HCT116 (cell line): ENCODE measurements at regions not wholly inside any gene's neighbourhood (a gene's known extent, or its start where the extent isn't known, plus 50 kb on each side); places are given as distances from the start of the nearest gene placed in this dataset.

Experiments used
- ATAC-seq: fragments of 200-7000 bp; cut with Tn5 transposase; 2 replicates; pipeline ENCODE4 v1.9.1; 2020; ENCODE audit warnings: mild to moderate bottlenecking, moderate library complexity
- BruUV-seq: library from RNA; stranded (reverse); fragments of 400-500 nt; replicated peaks from 2 replicates; lab custom pipeline; 2021; lab: Mats Ljungman, UMichigan
- CTCF ChIA-PET: fragments of 300-600 bp; sonication (Branson Sonifier 250); formaldehyde crosslinking; loops from one replicate; lab custom pipeline; 2021; ENCODE audit warnings: antibody characterized with exemption; lab: Charles Lee
- POLR2A ChIA-PET: fragments of 300-600, 350-600 bp; sonication (Branson Sonifier 250); formaldehyde crosslinking; loops from one replicate; lab custom pipeline; 2021; ENCODE audit warnings: antibody characterized with exemption; lab: Charles Lee
- RAD21 ChIA-PET, 2 experiments: fragments of 300-600 bp; sonication (Branson Sonifier 250); formaldehyde crosslinking; loops; one replicate each; lab custom pipeline; 2023; ENCODE audit warnings: low total read pairs in 2 of 2; ENCODE audit not compliant: uncharacterized antibody in 2 of 2, unreplicated experiment in 2 of 2, low non-redundant PET in 1 of 2; lab: Charles Lee
- DNase-seq: peaks from one replicate; pipeline ENCODE4 v3.0.0-alpha.2; 2010; ENCODE audit warnings: low read depth, low spot score
- H2AFZ ChIP-seq: fragments of 200-600 bp; shearing (Covaris generic), sonication (generic); 2 replicates; pipeline ENCODE4 v1.6.1; 2017; ENCODE audit warnings: low read depth, mixed run types, mixed read lengths, antibody characterized with exemption, low read length; ENCODE audit not compliant: poor library complexity, severe bottlenecking
- H3K27ac ChIP-seq: 2 replicates; pipeline ENCODE4 v1.5.1; 2012; ENCODE audit warnings: low read depth, low read length
- H3K27me3 ChIP-seq: fragments of 200-600 bp; sonication (generic); 2 replicates; pipeline ENCODE4 v1.6.1; 2016; ENCODE audit warnings: mixed run types, low read length, mixed read lengths; ENCODE audit not compliant: insufficient read depth
- H3K36me3 ChIP-seq, 2 experiments: fragments of 200-500 bp in 1 of 2; fragments of 200-600 bp in 1 of 2; sonication (Bioruptor generic) in 1 of 2; sonication (generic) in 1 of 2; 2 replicates each; pipeline versions ENCODE4 v1.5.1 to v1.6.1; 2014 to 2016; ENCODE audit warnings: low read length in 2 of 2, inconsistent platforms in 1 of 2, mixed read lengths in 1 of 2, mixed run types in 1 of 2; ENCODE audit not compliant: insufficient read depth in 2 of 2, control insufficient read depth in 1 of 2
- H3K4me1 ChIP-seq, 2 experiments: fragments of 200-600 bp in 1 of 2; sonication (generic) in 1 of 2; 2 replicates each; pipeline versions ENCODE4 v1.5.1 to v1.6.1; 2012 to 2017; ENCODE audit warnings: low read length in 2 of 2, inconsistent platforms in 1 of 2, mild to moderate bottlenecking in 1 of 2, mixed read lengths in 1 of 2, mixed run types in 1 of 2, moderate library complexity in 1 of 2; ENCODE audit not compliant: insufficient read depth in 2 of 2, control insufficient read depth in 1 of 2
- H3K4me2 ChIP-seq: fragments of 200-600 bp; sonication (generic); 2 replicates; pipeline ENCODE4 v1.6.1; 2017; ENCODE audit warnings: mixed run types, low read length, mixed read lengths
- H3K4me3 ChIP-seq, 2 experiments: fragments of 200-600 bp in 1 of 2; sonication (generic) in 1 of 2; replicated peaks in 1 of 2; 2 replicates each; pipeline ENCODE4 v1.5.1; 2011 to 2016; ENCODE audit warnings: low read length in 2 of 2, control low read depth in 1 of 2, low read depth in 1 of 2, mild to moderate bottlenecking in 1 of 2, mixed read lengths in 1 of 2, mixed run types in 1 of 2
- H3K79me2 ChIP-seq: fragments of 200-600 bp; sonication (generic); 2 replicates; pipeline ENCODE4 v1.6.1; 2017; ENCODE audit warnings: mild to moderate bottlenecking, mixed run types, low read length, moderate library complexity, mixed read lengths; ENCODE audit not compliant: insufficient read depth
- H3K9ac ChIP-seq: fragments of 200-600 bp; sonication (generic); 2 replicates; pipeline ENCODE4 v1.6.1; 2016; ENCODE audit warnings: low read length, mixed read lengths
- H3K9me2 ChIP-seq: fragments of 200-600 bp; sonication (generic), shearing (Covaris generic); 2 replicates; pipeline ENCODE4 v1.6.1; 2017; ENCODE audit warnings: mixed run types, mild to moderate bottlenecking, moderate library complexity; ENCODE audit not compliant: insufficient read depth
- H3K9me3 ChIP-seq, 2 experiments: fragments of 200-500 bp in 1 of 2; fragments of 200-600 bp in 1 of 2; sonication (Bioruptor generic) in 1 of 2; sonication (generic) in 1 of 2; 2 replicates each; pipeline ENCODE4 v1.6.1; 2014 to 2017; ENCODE audit warnings: low read length in 2 of 2, mixed read lengths in 2 of 2, inconsistent platforms in 1 of 2, low read depth in 1 of 2, mild to moderate bottlenecking in 1 of 2, mixed run types in 1 of 2, moderate library complexity in 1 of 2; ENCODE audit not compliant: control insufficient read depth in 1 of 2, insufficient read depth in 1 of 2
- H4K20me1 ChIP-seq: fragments of 200-600 bp; sonication (generic), shearing (Covaris generic); 2 replicates; pipeline ENCODE4 v1.6.1; 2017; ENCODE audit warnings: mixed run types, mild to moderate bottlenecking, moderate library complexity; ENCODE audit not compliant: insufficient read depth
- CBX3 ChIP-seq: IDR thresholded peaks from 2 replicates; pipeline ENCODE4 v1.6.1; 2012; ENCODE audit warnings: low read depth
- CEBPB ChIP-seq: IDR thresholded peaks from 2 replicates; pipeline ENCODE4 v1.6.1; 2012; ENCODE audit warnings: low read depth
- EGR1 ChIP-seq: IDR thresholded peaks from 2 replicates; pipeline ENCODE4 v1.6.1; 2012; ENCODE audit warnings: low read depth
- EZH2 ChIP-seq: fragments of 200-600 bp; sonication (generic); IDR thresholded peaks from 2 replicates; pipeline ENCODE4 v1.6.1; 2017; ENCODE audit warnings: antibody characterized with exemption, mixed run types
- JUND ChIP-seq: IDR thresholded peaks from 2 replicates; pipeline ENCODE4 v1.6.1; 2012
- SP1 ChIP-seq: IDR thresholded peaks from 2 replicates; pipeline ENCODE4 v1.6.1; 2012; ENCODE audit warnings: low read depth
- SRF ChIP-seq: IDR thresholded peaks from 2 replicates; pipeline ENCODE4 v1.6.1; 2012; ENCODE audit warnings: low read depth
- TCF7L2 ChIP-seq: IDR thresholded peaks from 2 replicates; pipeline ENCODE4 v1.7.0; 2011; ENCODE audit warnings: borderline replicate concordance, inconsistent platforms; ENCODE audit not compliant: insufficient read depth, insufficient read length; ENCODE audit errors: extremely low read depth
- YY1 ChIP-seq: IDR thresholded peaks from 2 replicates; pipeline ENCODE4 v1.6.1; 2011; ENCODE audit warnings: low read length, low read depth, moderate library complexity, mild to moderate bottlenecking; ENCODE audit not compliant: insufficient replicate concordance; ENCODE audit errors: extremely low read depth
- ZFX ChIP-seq: fragments of 450-650 bp; IDR thresholded peaks from 2 replicates; pipeline ENCODE4 v1.6.1; 2017
- ZNF274 ChIP-seq: fragments of 200-500 bp; sonication (Bioruptor generic); IDR thresholded peaks from 2 replicates; pipeline ENCODE4 v1.6.1; 2014; ENCODE audit warnings: mild to moderate bottlenecking, low read depth, low read length, inconsistent platforms
- intact Hi-C: fragments of 100-400 bp; cut with micrococcal nuclease; formaldehyde crosslinking; loops from 2 replicates; pipeline ENCODE4 v1.10.0; 2022
- TF ChIP-seq, protein P1 (sequence below): IDR thresholded peaks from 2 replicates; pipeline ENCODE4 v1.6.1; 2012; ENCODE audit warnings: low read depth
- TF ChIP-seq, protein P2 (sequence below): IDR thresholded peaks from 2 replicates; pipeline ENCODE4 v1.6.1; 2012
- TF ChIP-seq, protein P3 (sequence below), 3 experiments: fragments of 200-600 bp in 1 of 3; sonication (generic) in 1 of 3; IDR thresholded peaks in 2 of 3; conservative IDR thresholded peaks in 1 of 3; 2 replicates each; pipeline ENCODE4 v1.5.1; 2012 to 2017; ENCODE audit warnings: low read depth in 2 of 3, low read length in 2 of 3, antibody characterized with exemption in 1 of 3, borderline replicate concordance in 1 of 3, control low read depth in 1 of 3, mild to moderate bottlenecking in 1 of 3, mixed read lengths in 1 of 3, mixed run types in 1 of 3, moderate library complexity in 1 of 3; ENCODE audit not compliant: insufficient read depth in 1 of 3

DNA sequence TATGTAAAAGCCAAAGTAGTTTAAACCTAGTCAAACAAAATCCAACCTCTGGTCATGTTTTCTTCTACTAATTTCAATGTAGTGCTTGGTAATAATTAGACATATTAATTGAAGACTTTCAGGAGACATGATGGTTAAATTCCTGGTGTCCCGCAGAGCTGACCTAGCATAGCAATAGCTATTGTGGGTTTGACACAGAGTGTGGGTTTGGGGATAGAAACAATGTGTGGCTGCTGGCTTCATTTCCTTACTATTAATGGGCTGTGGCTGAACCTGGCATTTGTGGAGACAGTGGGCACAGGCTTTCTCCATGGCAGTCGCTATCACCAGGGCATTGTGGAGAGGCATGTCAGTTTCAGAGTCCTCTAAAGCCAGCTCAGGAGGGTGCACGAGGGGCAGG lies 54.1 kb upstream of the GGTLC1 start (continued):
- TF ChIP-seq, protein P1, sequence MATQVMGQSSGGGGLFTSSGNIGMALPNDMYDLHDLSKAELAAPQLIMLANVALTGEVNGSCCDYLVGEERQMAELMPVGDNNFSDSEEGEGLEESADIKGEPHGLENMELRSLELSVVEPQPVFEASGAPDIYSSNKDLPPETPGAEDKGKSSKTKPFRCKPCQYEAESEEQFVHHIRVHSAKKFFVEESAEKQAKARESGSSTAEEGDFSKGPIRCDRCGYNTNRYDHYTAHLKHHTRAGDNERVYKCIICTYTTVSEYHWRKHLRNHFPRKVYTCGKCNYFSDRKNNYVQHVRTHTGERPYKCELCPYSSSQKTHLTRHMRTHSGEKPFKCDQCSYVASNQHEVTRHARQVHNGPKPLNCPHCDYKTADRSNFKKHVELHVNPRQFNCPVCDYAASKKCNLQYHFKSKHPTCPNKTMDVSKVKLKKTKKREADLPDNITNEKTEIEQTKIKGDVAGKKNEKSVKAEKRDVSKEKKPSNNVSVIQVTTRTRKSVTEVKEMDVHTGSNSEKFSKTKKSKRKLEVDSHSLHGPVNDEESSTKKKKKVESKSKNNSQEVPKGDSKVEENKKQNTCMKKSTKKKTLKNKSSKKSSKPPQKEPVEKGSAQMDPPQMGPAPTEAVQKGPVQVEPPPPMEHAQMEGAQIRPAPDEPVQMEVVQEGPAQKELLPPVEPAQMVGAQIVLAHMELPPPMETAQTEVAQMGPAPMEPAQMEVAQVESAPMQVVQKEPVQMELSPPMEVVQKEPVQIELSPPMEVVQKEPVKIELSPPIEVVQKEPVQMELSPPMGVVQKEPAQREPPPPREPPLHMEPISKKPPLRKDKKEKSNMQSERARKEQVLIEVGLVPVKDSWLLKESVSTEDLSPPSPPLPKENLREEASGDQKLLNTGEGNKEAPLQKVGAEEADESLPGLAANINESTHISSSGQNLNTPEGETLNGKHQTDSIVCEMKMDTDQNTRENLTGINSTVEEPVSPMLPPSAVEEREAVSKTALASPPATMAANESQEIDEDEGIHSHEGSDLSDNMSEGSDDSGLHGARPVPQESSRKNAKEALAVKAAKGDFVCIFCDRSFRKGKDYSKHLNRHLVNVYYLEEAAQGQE: no peak
- TF ChIP-seq, all 23 proteins: peak for 0

DNA sequence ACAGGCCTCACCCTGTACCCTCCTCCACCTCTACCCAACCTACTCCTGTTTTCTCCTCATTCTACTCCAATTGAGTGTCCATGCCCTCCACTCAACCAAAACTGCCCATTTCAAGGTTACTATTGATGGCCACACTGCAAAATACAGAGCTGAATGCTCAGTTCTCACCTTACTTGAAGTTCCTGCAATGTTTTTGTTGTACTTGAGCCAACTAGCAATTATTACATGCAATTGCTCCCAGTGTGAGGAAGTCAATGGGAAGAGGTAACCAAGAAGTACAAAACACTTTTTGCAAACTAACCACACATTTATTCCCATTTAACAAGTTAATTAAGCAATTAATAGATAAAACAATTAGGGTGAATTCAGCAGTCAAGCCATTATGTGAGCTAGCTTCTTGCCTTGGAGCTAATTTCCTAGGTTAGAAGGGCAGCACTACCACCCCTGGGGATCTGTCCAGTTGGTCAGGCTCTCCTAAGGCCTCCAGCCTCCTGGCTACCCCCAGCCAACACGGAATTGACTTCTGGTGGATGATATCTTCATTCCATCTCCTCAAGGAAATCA lies 52.4 kb upstream of the GGTLC1 start:
- BruUV-seq: no TSS peak
- Histone ChIP-seq H3K36me3 (no peaks in the 10 kb centered on the region), H3K9me3 (no peaks in the 10 kb centered on the region), H3K4me2 (no peak overlapping the region), H3K27ac (no peak overlapping the region), H3K9me2 (no peaks in the 10 kb centered on the region), H3K79me2 (no peaks in the 10 kb centered on the region), H2AFZ (no peak overlapping the region), H4K20me1 (no peaks in the 10 kb centered on the region), H3K4me1 (no peaks in the 10 kb centered on the region), H3K9ac (no peak overlapping the region), H3K4me3 (no peak overlapping the region), H3K27me3 (no peaks in the 10 kb centered on the region)
- DNase-seq (no peak), ATAC-seq (no peak)
- no peak for TF ChIP-seq SP1
- RAD21 ChIA-PET: no interaction called here
- CTCF ChIA-PET: no interaction called here
- POLR2A ChIA-PET: no interaction called here
- intact Hi-C loops: no loop called here

DNA sequence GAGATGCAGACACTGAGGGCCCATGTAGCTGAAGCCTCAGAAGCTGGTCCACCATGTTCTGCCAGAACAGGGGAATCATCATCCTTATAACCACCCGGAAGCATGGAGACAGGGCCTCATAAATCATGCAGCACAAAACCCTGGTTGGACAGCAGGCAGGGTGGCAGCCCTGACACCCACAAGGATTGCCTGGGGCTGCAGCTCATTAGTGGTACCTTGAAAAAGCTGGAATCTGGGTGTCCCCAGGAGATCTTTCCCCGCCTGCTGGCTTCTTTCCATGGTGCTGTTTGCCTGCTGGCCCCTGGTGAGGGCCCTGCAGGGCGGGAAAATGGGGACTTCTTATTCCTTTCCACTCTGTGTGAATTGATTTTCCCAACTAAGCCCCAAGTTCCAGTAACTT lies 50.6 kb upstream of the GGTLC1 start:
- Histone ChIP-seq H3K4me3 (no peak overlapping the region), H3K27ac (no peak overlapping the region), H3K9me3 (no peaks in the 10 kb centered on the region), H2AFZ (no peak overlapping the region), H3K9me2 (no peaks in the 10 kb centered on the region), H3K4me2 (no peak overlapping the region), H3K79me2 (no peaks in the 10 kb centered on the region), H3K9ac (no peak overlapping the region), H3K4me1 (no peaks in the 10 kb centered on the region), H3K36me3 (no peaks in the 10 kb centered on the region), H3K27me3 (no peaks in the 10 kb centered on the region), H4K20me1 (no peaks in the 10 kb centered on the region)
- BruUV-seq: no TSS peak
- intact Hi-C loops: no loop called here
- RAD21 ChIA-PET: no interaction called here
- POLR2A ChIA-PET: no interaction called here
- no peak for ATAC-seq
- CTCF ChIA-PET: no interaction called here
- no peak for DNase-seq
- TF ChIP-seq SRF (no peak), JUND (no peak), EZH2 (no peak), TCF7L2 (no peak), ZFX (no peak), YY1 (no peak), ZNF274 (no peak), CBX3 (no peak), EGR1 (no peak), CEBPB (no peak)
- TF ChIP-seq, protein P2, sequence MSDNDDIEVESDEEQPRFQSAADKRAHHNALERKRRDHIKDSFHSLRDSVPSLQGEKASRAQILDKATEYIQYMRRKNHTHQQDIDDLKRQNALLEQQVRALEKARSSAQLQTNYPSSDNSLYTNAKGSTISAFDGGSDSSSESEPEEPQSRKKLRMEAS: no peak
- TF ChIP-seq, protein P3, sequence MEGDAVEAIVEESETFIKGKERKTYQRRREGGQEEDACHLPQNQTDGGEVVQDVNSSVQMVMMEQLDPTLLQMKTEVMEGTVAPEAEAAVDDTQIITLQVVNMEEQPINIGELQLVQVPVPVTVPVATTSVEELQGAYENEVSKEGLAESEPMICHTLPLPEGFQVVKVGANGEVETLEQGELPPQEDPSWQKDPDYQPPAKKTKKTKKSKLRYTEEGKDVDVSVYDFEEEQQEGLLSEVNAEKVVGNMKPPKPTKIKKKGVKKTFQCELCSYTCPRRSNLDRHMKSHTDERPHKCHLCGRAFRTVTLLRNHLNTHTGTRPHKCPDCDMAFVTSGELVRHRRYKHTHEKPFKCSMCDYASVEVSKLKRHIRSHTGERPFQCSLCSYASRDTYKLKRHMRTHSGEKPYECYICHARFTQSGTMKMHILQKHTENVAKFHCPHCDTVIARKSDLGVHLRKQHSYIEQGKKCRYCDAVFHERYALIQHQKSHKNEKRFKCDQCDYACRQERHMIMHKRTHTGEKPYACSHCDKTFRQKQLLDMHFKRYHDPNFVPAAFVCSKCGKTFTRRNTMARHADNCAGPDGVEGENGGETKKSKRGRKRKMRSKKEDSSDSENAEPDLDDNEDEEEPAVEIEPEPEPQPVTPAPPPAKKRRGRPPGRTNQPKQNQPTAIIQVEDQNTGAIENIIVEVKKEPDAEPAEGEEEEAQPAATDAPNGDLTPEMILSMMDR (IDR thresholded peaks at IDR 0.05 in 2 of 3, conservative IDR thresholded peaks at IDR 0.05 in 1 of 3; ENCODE audit: borderline replicate concordance in 1 of 3, insufficient read depth in 1 of 3, low read depth in 2 of 3, low read length in 2 of 3): no peak
